HG02973 (cell line): ENCODE measurements at regions not wholly inside any gene's neighbourhood (a gene's known extent, or its start where the extent isn't known, plus 50 kb on each side); places are given as distances from the start of the nearest gene placed in this dataset.

Experiments used
- ATAC-seq: cut with Tn5 transposase; IDR thresholded peaks from one replicate; pipeline ENCODE4 v1.9.1; 2021; ENCODE audit warnings: moderate library complexity; ENCODE audit not compliant: unreplicated experiment

DNA sequence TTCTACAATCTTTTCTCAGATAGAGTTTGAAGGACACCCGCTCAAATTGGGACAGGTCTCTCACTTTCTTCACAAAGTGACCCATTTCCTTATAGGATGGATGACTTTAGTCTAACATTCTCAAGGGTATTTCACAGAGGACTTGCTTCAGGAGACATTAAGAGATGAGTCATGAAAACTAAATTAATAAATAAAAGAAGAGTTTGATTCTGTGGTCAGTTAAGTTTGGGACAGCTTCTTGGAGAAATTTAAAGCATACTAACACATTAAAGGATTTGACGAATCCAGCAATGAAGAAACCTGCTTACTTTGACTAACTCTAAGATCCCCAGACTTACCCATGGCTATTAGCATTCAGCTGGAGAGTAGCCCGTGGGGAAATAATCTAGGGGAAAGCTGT, 95.6 kb upstream of the RAB3GAP2 start:
- ATAC-seq: no peak

GRCh38 chr1:220366269-220366668, 94.0 kb upstream of the RAB3GAP2 start:
- no peak for ATAC-seq

DNA sequence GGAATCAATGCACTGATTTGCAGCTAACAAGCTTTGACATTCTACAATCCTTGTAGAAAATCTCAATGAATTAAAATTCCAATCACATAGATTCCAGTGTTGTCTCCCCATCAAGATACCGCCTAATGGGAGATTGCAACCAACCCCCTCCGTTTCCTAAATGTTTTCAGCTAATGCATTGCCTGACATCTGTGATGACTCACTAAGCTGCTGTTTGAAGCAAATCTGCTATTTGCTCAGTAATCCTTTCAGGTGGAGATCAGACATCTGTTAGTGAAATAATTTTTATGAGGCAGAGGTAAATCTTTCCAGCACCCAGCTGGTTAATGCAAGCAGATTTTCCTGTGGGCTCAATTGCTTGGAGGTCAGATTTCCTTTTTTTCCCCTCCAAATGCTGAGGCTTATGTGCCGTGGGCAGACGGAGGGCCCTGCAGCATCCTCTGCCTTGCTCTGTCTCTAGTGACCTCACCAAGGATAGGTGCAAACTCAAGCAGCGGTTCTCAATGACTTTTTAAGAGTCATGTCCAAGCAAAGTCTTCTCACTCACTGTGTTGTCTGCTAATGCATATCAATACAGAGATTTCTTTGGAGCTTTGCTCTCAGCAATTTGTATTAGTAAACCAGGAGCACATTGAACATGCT, 91.1 kb upstream of the RAB3GAP2 start:
- ATAC-seq: no peak

- ATAC-seq: no peak
These were observed 85.0 kb upstream of the RAB3GAP2 start for GRCh38 chr1:220356981-220357850.

DNA sequence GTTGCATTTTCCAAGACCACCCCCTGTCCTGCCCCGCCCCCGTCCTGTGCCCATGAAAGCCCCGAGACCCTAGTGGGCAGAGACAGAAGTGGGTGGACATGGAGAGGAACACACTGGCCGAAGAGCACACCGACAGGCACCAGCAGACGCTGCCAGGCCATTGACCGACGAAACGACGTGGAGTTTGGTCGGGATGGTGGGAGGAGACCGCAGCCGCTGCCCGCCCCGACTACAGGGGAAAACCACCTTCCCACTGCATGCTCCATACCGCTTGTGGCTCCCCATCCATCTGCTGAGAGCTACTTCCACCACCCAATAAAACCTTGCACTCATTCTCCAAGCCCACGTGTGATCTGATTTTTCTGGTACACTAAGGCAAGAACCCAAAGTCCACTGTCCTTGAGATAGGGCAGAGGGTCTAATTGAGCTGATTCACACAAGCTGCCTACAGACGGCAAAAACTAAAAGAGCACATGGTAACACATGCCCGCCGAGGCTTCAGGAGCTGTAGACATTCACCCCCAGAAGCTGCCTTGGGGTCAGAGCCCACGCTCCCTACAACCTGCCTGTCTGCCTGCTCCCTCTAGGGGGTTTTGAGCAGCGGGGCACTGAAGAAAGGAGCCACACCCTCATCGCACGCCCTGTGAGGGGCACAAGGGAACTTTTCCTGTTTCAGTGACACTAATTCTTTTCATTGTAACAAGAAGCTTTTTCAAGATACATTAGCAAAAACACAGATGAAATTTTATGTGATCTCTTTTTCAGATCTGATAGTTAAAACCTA, 81.2 kb upstream of the RAB3GAP2 start:
- ATAC-seq: no peak

DNA sequence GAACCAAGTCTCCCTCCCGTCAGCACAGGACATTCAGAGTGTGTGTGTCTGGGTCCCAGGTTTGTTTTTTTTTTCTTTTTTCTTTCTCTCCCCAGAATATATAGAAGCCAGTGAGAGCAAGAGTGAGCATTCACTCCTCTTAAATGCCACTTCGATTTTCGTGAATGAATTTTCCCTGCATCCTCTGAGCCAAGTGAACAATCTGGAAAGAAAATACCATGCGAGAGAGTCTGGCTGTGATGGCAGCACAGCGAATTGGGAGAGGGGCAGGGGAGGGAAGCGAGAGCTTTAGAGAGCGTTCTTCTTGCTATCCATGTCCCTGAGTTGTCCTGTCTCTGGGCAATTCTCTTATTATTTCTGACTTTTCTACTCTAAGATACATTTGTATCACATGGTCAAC, 76.0 kb upstream of the RAB3GAP2 start:
- no peak for ATAC-seq

DNA sequence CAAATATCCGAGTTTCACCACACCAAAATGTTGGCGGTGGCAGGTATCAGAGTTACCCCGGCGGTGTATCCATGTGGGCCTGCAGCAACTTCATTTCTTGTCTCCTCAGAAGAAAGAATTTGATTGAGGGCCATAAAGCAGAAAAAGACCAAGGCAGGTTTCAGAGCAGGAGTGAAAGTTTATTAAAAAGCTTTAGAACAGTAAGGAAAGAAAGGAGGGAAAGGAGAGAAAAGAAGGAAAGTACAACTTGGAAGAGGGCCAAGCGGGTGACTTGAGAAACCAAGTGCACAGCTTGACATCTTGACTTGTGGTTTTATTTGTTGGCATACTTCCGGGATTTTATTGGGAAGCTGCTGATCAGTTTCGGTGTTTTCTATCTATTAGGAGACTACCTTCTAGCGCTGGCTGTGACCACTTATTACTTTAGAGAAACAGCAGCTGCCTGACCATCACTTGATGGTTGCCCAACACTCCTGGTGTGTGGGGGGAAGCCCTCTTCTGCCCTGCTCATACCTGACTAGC, 75.5 kb upstream of the RAB3GAP2 start:
- no peak for ATAC-seq

DNA sequence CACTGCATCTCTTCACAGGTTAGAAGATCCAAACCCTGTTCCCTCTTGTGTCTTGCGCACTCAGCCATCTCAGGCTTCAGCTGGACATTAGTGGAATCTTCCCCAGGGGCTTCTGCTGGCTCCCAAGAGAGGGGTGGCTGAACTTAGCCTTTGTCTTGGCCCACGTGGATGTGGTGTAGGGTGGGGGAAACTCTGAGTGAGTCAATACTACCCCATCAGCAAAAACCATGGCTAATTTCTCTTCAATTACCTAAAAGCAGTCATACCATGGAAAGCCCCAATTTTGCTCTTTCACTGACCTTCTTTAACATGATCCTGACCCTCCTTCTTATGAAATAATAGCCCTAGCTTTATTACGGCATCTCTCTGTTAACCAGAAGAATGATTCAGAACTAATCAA, 72.5 kb upstream of the RAB3GAP2 start:
- ATAC-seq: peak; percentile 80

GRCh38 chr1:220342853-220343252, 70.6 kb upstream of the RAB3GAP2 start:
- no peak for ATAC-seq

DNA sequence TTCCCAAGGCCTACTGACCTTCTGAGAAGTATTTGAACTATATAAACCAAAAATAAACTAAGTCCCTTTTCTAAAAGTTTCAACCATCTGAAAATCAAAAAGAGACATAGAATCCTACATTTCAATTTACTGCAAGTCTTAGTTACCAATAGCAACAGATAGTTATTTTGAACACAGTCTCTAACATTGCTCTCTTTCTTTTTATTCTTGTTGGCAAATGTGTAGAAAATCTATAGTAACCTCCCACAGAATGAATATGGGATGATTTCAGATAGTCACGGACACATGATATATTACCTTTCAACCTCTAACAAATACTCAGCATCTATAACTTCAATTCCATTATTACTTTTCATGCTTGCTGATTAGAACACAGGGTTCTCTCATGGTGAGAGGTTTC, 68.9 kb upstream of the RAB3GAP2 start:
- ATAC-seq: no peak

- no peak for ATAC-seq
These were observed 67.3 kb upstream of the RAB3GAP2 start for GRCh38 chr1:220339581-220339980.

- ATAC-seq: no peak
These were observed 66.5 kb upstream of the RAB3GAP2 start for GRCh38 chr1:220338759-220339158.

GRCh38 chr1:220336391-220337031, 64.3 kb upstream of the RAB3GAP2 start:
- ATAC-seq: no peak

DNA sequence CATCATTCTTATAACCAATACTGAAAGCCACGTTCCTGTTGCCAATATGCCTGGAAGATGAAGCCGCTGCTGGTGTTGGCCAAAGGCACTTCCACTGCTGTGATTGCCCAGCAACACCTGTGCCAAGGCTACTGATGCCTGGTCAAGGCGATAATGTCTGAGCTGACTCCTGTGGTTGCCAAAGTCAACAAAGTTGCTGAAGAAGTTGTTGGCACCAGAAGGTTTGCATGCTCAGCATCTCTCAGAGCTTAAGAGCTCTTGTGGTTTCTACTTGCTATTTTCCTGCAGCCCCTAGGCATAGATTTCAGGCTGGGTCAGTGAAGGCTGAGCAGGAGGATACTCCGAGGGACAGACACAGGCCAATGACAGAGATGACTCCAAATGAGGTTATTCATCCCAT, 63.4 kb upstream of the RAB3GAP2 start:
- ATAC-seq: no peak

- ATAC-seq: no peak
These were observed 59.1 kb upstream of the RAB3GAP2 start for GRCh38 chr1:220331318-220331717.

GRCh38 chr1:220330265-220330664, 58.0 kb upstream of the RAB3GAP2 start:
- ATAC-seq: no peak

GRCh38 chr1:220327106-220327505, 54.9 kb upstream of the RAB3GAP2 start:
- no peak for ATAC-seq

- ATAC-seq: no peak
These were observed 54.3 kb upstream of the RAB3GAP2 start for GRCh38 chr1:220326578-220326977.

DNA sequence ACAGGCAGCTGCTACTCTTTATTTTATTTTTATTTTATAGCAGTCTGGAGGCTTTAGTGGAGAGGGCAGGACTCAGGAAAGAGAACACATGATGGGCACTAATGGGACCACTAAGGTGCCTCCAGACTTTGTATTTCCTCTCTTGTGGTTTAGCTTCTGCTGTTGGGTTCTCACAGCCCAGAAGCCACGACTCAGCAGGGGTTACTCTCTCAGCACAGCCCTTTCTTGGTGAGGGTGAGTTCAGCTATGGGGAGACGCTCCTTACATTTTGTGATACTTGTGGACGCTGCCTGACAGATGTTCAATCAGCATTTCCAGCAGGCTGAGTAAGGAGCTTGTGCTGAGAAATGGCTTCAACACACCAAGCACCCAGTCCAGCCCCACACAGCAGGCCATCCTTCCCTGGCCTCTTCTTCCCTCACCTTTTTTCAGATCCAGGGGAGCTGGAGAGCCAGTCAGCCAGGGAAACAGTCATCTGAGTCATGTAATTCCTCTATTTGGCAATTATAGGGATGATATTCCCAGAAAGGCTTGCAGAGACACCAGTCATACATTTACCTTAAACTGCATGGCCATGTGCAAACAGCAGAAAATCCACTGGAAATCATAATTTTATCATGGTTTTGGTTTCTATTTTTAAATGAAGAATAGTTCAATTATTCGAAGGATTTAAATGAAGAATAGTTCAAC, 53.2 kb upstream of the RAB3GAP2 start:
- no peak for ATAC-seq

DNA sequence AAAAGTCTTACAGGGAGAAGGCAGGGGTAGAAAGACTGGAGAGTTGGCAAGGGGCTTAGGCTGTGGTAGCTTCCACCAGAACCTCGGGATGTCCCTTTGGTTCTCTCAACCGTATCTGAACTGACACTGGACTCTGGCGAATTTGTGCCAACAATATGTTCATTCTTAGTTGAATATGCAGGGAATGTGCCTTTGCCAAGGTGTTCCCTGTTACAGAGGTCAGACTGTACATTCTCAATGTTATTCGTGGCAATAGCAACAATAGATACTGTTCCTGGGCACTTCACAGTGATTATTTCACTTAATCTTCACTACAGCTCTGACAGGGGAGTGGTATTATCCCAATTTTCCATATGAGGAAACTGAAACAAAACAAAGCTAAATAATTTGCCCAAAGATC, 51.5 kb upstream of the RAB3GAP2 start:
- no peak for ATAC-seq
